Psoas muscle (tissue), 7 donors: ENCODE measurements at regions not wholly inside any gene's neighbourhood (a gene's known extent, or its start where the extent isn't known, plus 50 kb on each side); places are given as distances from the start of the nearest gene placed in this dataset.

ENCODE experiments used
- ATAC-seq, 4 donors: fragments of 200-7000 bp; cut with Tn5 transposase; one replicate each; pipeline ENCODE4 v1.9.1; 2020; ENCODE audit warnings: moderate library complexity in 3 of 4, mild to moderate bottlenecking in 2 of 4
- DNase-seq, 2 donors: peaks; one replicate each; pipeline ENCODE4 v3.0.0-alpha.2; 2020
- H3K27ac ChIP-seq: fragments of 200-600 bp; one replicate; pipeline ENCODE4 v1.8.0; 2022
- H3K27me3 ChIP-seq, 3 donors: fragments of 200-600 bp in 1 of 3; one replicate each; pipeline versions ENCODE4 v1.6.1 to v1.8.0; 2013 to 2022; ENCODE audit warnings: low read length in 2 of 3, mild to moderate bottlenecking in 2 of 3, moderate library complexity in 1 of 3; ENCODE audit not compliant: insufficient read depth in 3 of 3
- H3K36me3 ChIP-seq, 2 donors: fragments of 200-600 bp in 1 of 2; one replicate each; pipeline versions ENCODE4 v1.6.1 to v1.8.0; 2013 to 2022; ENCODE audit warnings: low read depth in 1 of 2, mild to moderate bottlenecking in 1 of 2, moderate library complexity in 1 of 2; ENCODE audit not compliant: insufficient read depth in 1 of 2
- H3K4me1 ChIP-seq: fragments of 200-600 bp; one replicate; pipeline ENCODE4 v1.8.0; 2022
- H3K4me3 ChIP-seq: fragments of 200-600 bp; one replicate; pipeline ENCODE4 v1.8.0; 2022; ENCODE audit warnings: mild to moderate bottlenecking
- H3K9me3 ChIP-seq: fragments of 200-600 bp; one replicate; pipeline ENCODE4 v1.8.0; 2022
- CTCF ChIP-seq: fragments of 200-600 bp; IDR thresholded peaks from one replicate; pipeline ENCODE4 v1.8.0; 2022; ENCODE audit warnings: antibody characterized with exemption
- WGBS, 3 donors: extraction: QIAGEN DNeasy Blood & Tissue Kit; methylation state at CpG; one replicate each; pipeline versions ENCODE4 v1.1.6 to v1.1.7; 2013; 5-methylcytosine and 5-hydroxymethylcytosine counted together
- intact Hi-C, 2 donors: fragments of 100-400 bp; cut with DNase I; formaldehyde crosslinking; loops; one replicate each; pipeline versions ENCODE4 v1.11.0 to v1.14.2; 2022
- donor health status: healthy with polysubstance abuse.
- donor health status: DM: no; HTN: no; CAD: no; lungs with moderate emphysema.
- donor health status: Bipolar disorder and iron deficiency.
- donor health status: healthy.
- donor health status: DM: yes; HTN: yes; CAD: no.
- donor health status: DM: no; HTN: no; CAD: no.
- donor health status: DM: yes; HTN: yes; CAD: no.

GRCh38 chr14:25837551-25837965 lies 760.3 kb downstream of the NOVA1 start:
- Histone ChIP-seq H3K36me3 (no peaks in the 10 kb centered on the region), H3K27me3 (no peaks in the 10 kb centered on the region), H3K4me1 (no peaks in the 10 kb centered on the region), H3K9me3 (no peaks in the 10 kb centered on the region), H3K27ac (no peak overlapping the region), H3K4me3 (no peak overlapping the region)
- no peak for TF ChIP-seq CTCF
- intact Hi-C loops = no loop called here
- 23 to 31% (median 27%) methylated on average over 3 of the region's 3 CpGs for WGBS, 3 donors
- DNase-seq (no peak), ATAC-seq (no peak)

- DNase-seq = no peak
These were observed 761.2 kb downstream of the NOVA1 start for GRCh38 chr14:25836636-25837035.

GRCh38 chr14:25833341-25834126 lies 764.3 kb downstream of the NOVA1 start:
- WGBS, 3 donors = 49 to 52% (median 50%) methylated on average over 12 of the region's 12 CpGs
- H3K4me1 ChIP-seq = no peaks in the 10 kb centered on the region

More at GRCh38 chr14:25836636-25837035, 761.2 kb downstream of the NOVA1 start:
- Histone ChIP-seq H3K27ac (no peak overlapping the region), H3K27me3 (no peaks in the 10 kb centered on the region), H3K4me3 (no peak overlapping the region), H3K4me1 (no peaks in the 10 kb centered on the region), H3K9me3 (no peaks in the 10 kb centered on the region), H3K36me3 (no peaks in the 10 kb centered on the region)
- intact Hi-C loops = no loop called here
- no peak for TF ChIP-seq CTCF
- WGBS, 3 donors = 28 to 36% (median 33%) methylated on average over 3 of the region's 3 CpGs
- ATAC-seq = no peak

GRCh38 chr14:25832585-25832984 lies 765.2 kb downstream of the NOVA1 start:
- Histone ChIP-seq H3K9me3 (no peaks in the 10 kb centered on the region), H3K27me3 (no peaks in the 10 kb centered on the region), H3K27ac (no peak overlapping the region), H3K36me3 (no peaks in the 10 kb centered on the region), H3K4me1 (no peaks in the 10 kb centered on the region), H3K4me3 (no peak overlapping the region)
- DNase-seq (no peak), ATAC-seq (no peak)
- 62 to 67% (median 64%) methylated on average over 4 of the region's 4 CpGs for WGBS, 3 donors
- intact Hi-C loops = no loop called here
- no peak for TF ChIP-seq CTCF

More at GRCh38 chr14:25833341-25834126, 764.3 kb downstream of the NOVA1 start:
- ATAC-seq = no peak
- H3K27me3 ChIP-seq = no peaks in the 10 kb centered on the region
- H3K27ac ChIP-seq = no peak overlapping the region
- no peak overlapping the region for H3K4me3 ChIP-seq
- no peaks in the 10 kb centered on the region for H3K36me3 ChIP-seq
- intact Hi-C loops = no loop called here
- DNase-seq = no peak
- TF ChIP-seq CTCF = no peak
- no peaks in the 10 kb centered on the region for H3K9me3 ChIP-seq

GRCh38 chr14:25828562-25828961 lies 769.3 kb downstream of the NOVA1 start:
- 89 to 92% (median 91%) methylated on average over 4 of the region's 4 CpGs for WGBS, 3 donors
- Histone ChIP-seq H3K27ac (no peak overlapping the region), H3K9me3 (no peaks in the 10 kb centered on the region), H3K4me1 (no peaks in the 10 kb centered on the region), H3K36me3 (no peaks in the 10 kb centered on the region), H3K27me3 (no peaks in the 10 kb centered on the region), H3K4me3 (no peak overlapping the region)
- ATAC-seq = no peak
- DNase-seq = no peak
- intact Hi-C loops = no loop called here
- TF ChIP-seq CTCF = no peak
